Fibroblast of peridontal ligament (primary cell): ENCODE measurements at regions not wholly inside any gene's neighbourhood (a gene's known extent, or its start where the extent isn't known, plus 50 kb on each side); places are given as distances from the start of the nearest gene placed in this dataset.
"Not testable (repeated sequence)": the region's sequence is repeated elsewhere in the genome, so short reads cannot be mapped to it uniquely, and the experiment has no call there.

Experiments used
- DNase-seq: peaks from one replicate; pipeline ENCODE4 v3.0.0-alpha.2; 2010; ENCODE audit errors: extremely low read depth

GRCh38 chr15:32536507-32537172, 56.6 kb upstream of the GOLGA8N start:
- DNase-seq, result peak; percentile 4

DNA sequence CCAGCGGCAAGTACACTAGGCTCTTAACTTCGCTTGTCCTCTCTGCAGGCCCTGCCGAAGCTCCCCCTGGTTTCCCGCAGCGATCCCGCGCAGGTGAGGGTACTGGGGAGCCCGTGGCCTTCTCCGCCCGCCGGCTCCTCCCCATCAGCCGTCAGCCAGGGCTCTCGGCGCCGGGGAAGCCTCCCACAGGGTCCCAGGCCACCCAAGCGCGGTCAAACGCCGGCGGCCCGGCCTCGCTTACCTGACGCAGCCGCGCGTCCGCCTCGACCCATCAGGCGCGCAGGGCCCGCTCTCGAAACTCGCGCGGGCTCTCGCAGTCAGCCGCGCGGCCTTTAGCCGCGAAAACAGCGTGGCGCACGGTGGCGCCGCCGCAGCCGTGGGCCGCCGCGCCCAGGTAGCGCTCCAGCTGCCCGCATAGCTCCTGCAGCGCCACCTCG, 57.2 kb upstream of the GOLGA8N start:
- DNase-seq, result not testable (repeated sequence)

- not testable (repeated sequence) for DNase-seq
Measured at GRCh38 chr15:32535150-32535898, 57.9 kb upstream of the GOLGA8N start.

DNA sequence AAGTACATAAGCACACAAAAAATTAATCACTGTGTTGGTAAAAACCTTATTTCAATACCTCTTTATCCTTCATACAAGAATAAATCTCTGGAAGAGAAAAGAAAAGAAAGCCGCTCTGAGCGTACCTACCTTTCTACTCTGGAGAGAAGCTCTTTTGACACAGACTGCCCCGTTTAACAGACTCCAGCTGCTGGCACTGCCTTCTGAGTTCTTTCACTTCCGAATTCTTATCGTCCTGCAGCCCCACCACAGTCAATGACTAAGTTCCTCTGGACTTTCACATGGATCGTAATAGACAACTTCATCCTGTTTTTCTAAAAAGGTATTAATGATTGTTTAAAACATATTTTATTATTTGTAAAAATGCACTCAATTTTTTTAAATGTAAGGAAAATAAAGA, 67.5 kb upstream of the GOLGA8O start:
- DNase-seq, result not testable (repeated sequence)

DNA sequence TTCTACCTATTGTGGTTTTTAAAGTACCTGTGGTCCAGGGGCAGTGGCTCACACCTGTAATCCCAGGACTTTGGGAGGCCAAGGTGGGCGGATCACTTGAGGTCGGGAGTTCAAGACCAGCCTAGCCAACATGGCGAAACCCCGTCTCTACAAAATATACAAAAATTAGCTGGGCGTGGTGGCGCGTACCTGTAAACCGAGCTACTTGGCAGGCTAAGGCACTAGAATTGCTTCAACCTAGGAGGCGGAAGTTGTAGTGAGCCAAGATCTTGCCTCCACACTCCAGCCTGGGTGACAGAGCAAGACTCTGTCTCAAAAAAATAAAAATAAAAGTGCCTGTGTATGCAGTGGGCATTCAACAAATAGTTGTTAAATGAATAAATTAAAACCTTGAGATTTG, 67.0 kb upstream of the GOLGA8O start:
- not testable (repeated sequence) for DNase-seq

- DNase-seq, result not testable (repeated sequence)
Measured at GRCh38 chr15:32518976-32519375, 63.5 kb upstream of the GOLGA8O start.

GRCh38 chr15:32518013-32518412, 62.6 kb upstream of the GOLGA8O start:
- DNase-seq, result not testable (repeated sequence)

DNA sequence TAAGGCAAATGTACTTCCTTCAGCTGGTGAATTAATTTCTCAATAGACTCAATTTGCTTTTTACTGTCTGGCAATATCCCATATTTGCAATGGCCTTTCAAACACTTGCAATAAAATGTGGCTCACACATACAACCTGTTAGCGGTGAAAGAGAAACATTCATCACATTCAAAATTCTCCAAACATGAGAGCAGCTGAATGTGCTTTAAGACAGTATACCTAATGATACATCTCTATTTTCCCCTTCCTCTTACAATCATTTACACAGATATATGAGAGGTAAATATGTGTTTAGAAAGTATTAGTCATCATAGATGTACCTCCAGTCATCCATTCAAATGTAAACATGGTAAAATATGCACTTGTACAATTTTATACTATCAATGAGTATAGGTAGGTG, 61.5 kb upstream of the GOLGA8O start:
- DNase-seq, result not testable (repeated sequence)

DNA sequence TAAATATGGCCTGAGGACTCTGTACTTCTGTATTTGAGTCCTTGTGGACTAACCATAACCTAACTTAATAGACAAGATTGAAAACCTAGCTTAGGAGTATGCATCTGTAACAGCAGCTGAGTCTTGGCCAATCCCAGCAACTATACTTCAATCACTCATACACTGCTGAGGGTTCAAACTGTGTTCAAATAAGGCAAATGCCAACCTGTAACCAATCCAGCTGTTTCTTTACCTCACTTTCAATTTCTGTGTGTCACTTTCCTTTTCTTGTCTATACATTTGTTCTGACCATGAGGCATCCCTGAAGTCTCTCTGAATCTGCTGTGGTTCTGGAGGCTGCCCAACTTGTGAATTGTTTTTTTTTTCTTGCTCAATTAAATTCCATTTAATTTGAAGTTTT, 57.9 kb upstream of the GOLGA8O start:
- DNase-seq, result not testable (repeated sequence)

GRCh38 chr15:32510027-32510426, 54.6 kb upstream of the GOLGA8O start:
- not testable (repeated sequence) for DNase-seq

- DNase-seq, result not testable (repeated sequence)
Measured at GRCh38 chr15:32508081-32508480, 52.6 kb upstream of the GOLGA8O start.

GRCh38 chr15:32506787-32507186, 51.4 kb upstream of the GOLGA8O start:
- DNase-seq, result not testable (repeated sequence)

DNA sequence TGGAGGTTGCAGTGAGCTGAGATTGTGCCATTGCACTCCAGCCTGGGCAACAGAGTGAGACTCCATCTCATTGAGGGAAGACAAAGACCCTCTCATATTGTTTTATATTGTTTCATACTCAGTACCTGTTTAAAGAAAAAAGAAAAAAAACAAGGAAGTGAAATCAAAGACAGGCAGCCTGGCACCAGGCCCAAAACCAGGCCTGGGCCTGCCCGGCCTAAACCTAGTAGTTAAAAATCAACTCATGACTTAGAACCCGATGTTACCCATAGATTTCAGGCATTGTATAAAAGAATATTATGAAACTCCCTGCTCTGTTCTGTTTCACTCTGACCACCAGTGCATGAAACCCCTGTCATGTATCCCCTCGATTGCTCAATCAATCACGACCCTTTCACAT, 50.2 kb upstream of the GOLGA8O start:
- DNase-seq, result not testable (repeated sequence)
